HEK293 (cell line): ENCODE measurements at regions not wholly inside any gene's neighbourhood (a gene's known extent, or its start where the extent isn't known, plus 50 kb on each side); places are given as distances from the start of the nearest gene placed in this dataset.

Experiments
- CTCF ChIA-PET: fragments of 350-600 bp; formaldehyde crosslinking; extraction: SDS; loops from one replicate; lab custom pipeline; 2021; ENCODE audit warnings: antibody characterized with exemption; lab: Yijun Ruan, JAX
- POLR2A ChIA-PET: fragments of 300-600 bp; formaldehyde crosslinking; extraction: SDS; loops from one replicate; lab custom pipeline; 2020; ENCODE audit warnings: antibody characterized with exemption, inconsistent platforms; lab: Yijun Ruan, JAX
- H3K27ac ChIP-seq: fragments of 200-500 bp; sonication (Bioruptor generic); 2 replicates; pipeline ENCODE4 v1.5.1; 2014; ENCODE audit warnings: low read depth, low read length, control low read depth, inconsistent platforms; ENCODE audit errors: extremely low read depth
- H3K36me3 ChIP-seq, 2 experiments: fragments of 200-500 bp in 1 of 2; sonication (Bioruptor generic) in 1 of 2; 1 replicate in 1 of 2; 2 replicates in 1 of 2; pipeline ENCODE4 v1.5.1; 2014 to 2017; ENCODE audit warnings: inconsistent platforms in 2 of 2, low read length in 2 of 2; ENCODE audit not compliant: control insufficient read depth in 2 of 2, insufficient read depth in 1 of 2
- H3K4me1 ChIP-seq: fragments of 200-500 bp; sonication (Bioruptor generic); 2 replicates; pipeline ENCODE4 v1.5.1; 2014; ENCODE audit warnings: mild to moderate bottlenecking, low read length, inconsistent platforms; ENCODE audit not compliant: control insufficient read depth, insufficient read depth
- H3K4me3 ChIP-seq: 2 replicates; pipeline ENCODE4 v1.5.1; 2011; ENCODE audit warnings: low read depth, mild to moderate bottlenecking, control low read depth, low read length, moderate library complexity
- H3K9me3 ChIP-seq: fragments of 200-500 bp; sonication (Bioruptor generic); 2 replicates; pipeline ENCODE4 v1.5.1; 2014; ENCODE audit warnings: low read depth, low read length, inconsistent platforms; ENCODE audit not compliant: control insufficient read depth, insufficient read depth
- KLF1 ChIP-seq: fragments of 450-650 bp; formaldehyde crosslinking; IDR thresholded peaks from 2 replicates; pipeline ENCODE4 v1.5.1; 2016; ENCODE audit warnings: missing biosample characterization, missing genetic modification characterization
- KLF10 ChIP-seq: fragments of 450-650 bp; IDR thresholded peaks from 2 replicates; pipeline ENCODE4 v1.5.1; 2018; ENCODE audit warnings: missing biosample characterization, mild to moderate bottlenecking, missing genetic modification characterization
- OSR2 ChIP-seq: fragments of 450-650 bp; formaldehyde crosslinking; IDR thresholded peaks from 2 replicates; pipeline ENCODE4 v1.5.1; 2016; ENCODE audit warnings: missing biosample characterization, missing genetic modification characterization
- ZBTB8A ChIP-seq: fragments of 450-650 bp; formaldehyde crosslinking; IDR thresholded peaks from 2 replicates; pipeline ENCODE4 v1.5.1; 2016; ENCODE audit warnings: missing biosample characterization, missing genetic modification characterization
- ZNF112 ChIP-seq: fragments of 450-650 bp; formaldehyde crosslinking; IDR thresholded peaks from 2 replicates; pipeline ENCODE4 v1.5.0; 2017; ENCODE audit warnings: missing biosample characterization, missing genetic modification characterization
- ZNF274 ChIP-seq, 2 experiments: fragments of 200-500 bp in 1 of 2; fragments of 450-650 bp in 1 of 2; sonication (Bioruptor generic) in 1 of 2; formaldehyde crosslinking in 1 of 2; IDR thresholded peaks; 2 replicates each; pipeline versions ENCODE4 v1.5.1 to v1.6.1; 2014 to 2016; ENCODE audit warnings: borderline replicate concordance in 1 of 2, inconsistent platforms in 1 of 2, low read length in 1 of 2, missing biosample characterization in 1 of 2, missing genetic modification characterization in 1 of 2
- ZNF366 ChIP-seq: fragments of 450-650 bp; formaldehyde crosslinking; conservative IDR thresholded peaks from 2 replicates; pipeline ENCODE4 v1.5.1; 2016; ENCODE audit warnings: missing biosample characterization, missing genetic modification characterization
- ZNF391 ChIP-seq: fragments of 450-650 bp; formaldehyde crosslinking; IDR thresholded peaks from 2 replicates; pipeline ENCODE4 v1.5.1; 2016; ENCODE audit warnings: low read depth, missing biosample characterization, missing genetic modification characterization, borderline replicate concordance
- ZNF404 ChIP-seq: fragments of 450-650 bp; formaldehyde crosslinking; IDR thresholded peaks from 2 replicates; pipeline ENCODE4 v1.5.1; 2017; ENCODE audit warnings: missing biosample characterization, missing genetic modification characterization
- ZNF48 ChIP-seq: fragments of 450-650 bp; formaldehyde crosslinking; IDR thresholded peaks from 2 replicates; pipeline ENCODE4 v1.5.1; 2016; ENCODE audit warnings: missing biosample characterization, missing genetic modification characterization
- ZNF624 ChIP-seq: fragments of 450-650 bp; formaldehyde crosslinking; IDR thresholded peaks from 2 replicates; pipeline ENCODE4 v1.5.1; 2017; ENCODE audit warnings: missing biosample characterization, missing genetic modification characterization
- ZNF658 ChIP-seq: fragments of 450-650 bp; formaldehyde crosslinking; IDR thresholded peaks from 2 replicates; pipeline ENCODE4; 2016; ENCODE audit warnings: missing biosample characterization, missing genetic modification characterization
- ZNF768 ChIP-seq: fragments of 450-650 bp; formaldehyde crosslinking; IDR thresholded peaks from 2 replicates; pipeline ENCODE4 v1.5.1; 2018; ENCODE audit warnings: missing biosample characterization, mild to moderate bottlenecking, missing genetic modification characterization
- ZNF777 ChIP-seq: fragments of 450-650 bp; formaldehyde crosslinking; IDR thresholded peaks from 2 replicates; pipeline ENCODE4 v1.5.1; 2017; ENCODE audit warnings: missing biosample characterization, missing genetic modification characterization, borderline replicate concordance
- ZNF785 ChIP-seq: fragments of 450-650 bp; formaldehyde crosslinking; IDR thresholded peaks from 2 replicates; pipeline ENCODE4 v1.5.1; 2016; ENCODE audit warnings: missing biosample characterization, missing genetic modification characterization
- TF ChIP-seq, protein P1 (sequence below): fragments of 450-650 bp; formaldehyde crosslinking; IDR thresholded peaks from 2 replicates; pipeline ENCODE4 v1.5.1; 2016; ENCODE audit warnings: missing biosample characterization, missing genetic modification characterization, low read depth
- TF ChIP-seq, protein P2 (sequence below): fragments of 450-650 bp; formaldehyde crosslinking; IDR thresholded peaks from 2 replicates; pipeline ENCODE4 v1.5.1; 2016; ENCODE audit warnings: missing biosample characterization, missing genetic modification characterization
- TF ChIP-seq, protein P3 (sequence below): fragments of 450-650 bp; formaldehyde crosslinking; IDR thresholded peaks from 2 replicates; pipeline ENCODE4 v1.5.1; 2016; ENCODE audit warnings: missing biosample characterization, missing genetic modification characterization

DNA sequence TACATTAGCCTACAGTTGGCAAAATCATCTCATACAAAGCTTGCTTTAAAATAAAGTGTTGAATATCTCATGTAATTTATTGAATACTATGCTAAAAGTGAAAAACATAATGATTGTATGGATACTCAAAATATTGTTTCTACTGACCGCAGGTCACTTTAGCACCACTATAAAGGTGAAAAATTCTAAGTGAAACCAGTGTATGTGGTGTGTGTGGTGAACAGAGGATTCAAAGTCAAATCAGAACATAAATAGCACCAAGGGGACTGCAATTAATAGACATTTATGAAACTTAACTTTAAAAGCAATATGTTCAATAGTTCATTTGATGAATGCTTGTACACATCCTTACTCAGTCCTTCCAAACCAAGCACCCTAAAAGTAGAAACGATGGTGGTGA lies 145.8 kb downstream of the AKAIN1 start (continued):
- TF ChIP-seq KLF10 (tag by site-specific recombination) (no peak), ZNF112 (no peak), ZNF48 (tag by site-specific recombination) (no peak), ZNF391 (tag by site-specific recombination) (no peak), OSR2 (tag by site-specific recombination) (no peak), ZNF366 (tag by site-specific recombination) (no peak)
- TF ChIP-seq, protein P1, sequence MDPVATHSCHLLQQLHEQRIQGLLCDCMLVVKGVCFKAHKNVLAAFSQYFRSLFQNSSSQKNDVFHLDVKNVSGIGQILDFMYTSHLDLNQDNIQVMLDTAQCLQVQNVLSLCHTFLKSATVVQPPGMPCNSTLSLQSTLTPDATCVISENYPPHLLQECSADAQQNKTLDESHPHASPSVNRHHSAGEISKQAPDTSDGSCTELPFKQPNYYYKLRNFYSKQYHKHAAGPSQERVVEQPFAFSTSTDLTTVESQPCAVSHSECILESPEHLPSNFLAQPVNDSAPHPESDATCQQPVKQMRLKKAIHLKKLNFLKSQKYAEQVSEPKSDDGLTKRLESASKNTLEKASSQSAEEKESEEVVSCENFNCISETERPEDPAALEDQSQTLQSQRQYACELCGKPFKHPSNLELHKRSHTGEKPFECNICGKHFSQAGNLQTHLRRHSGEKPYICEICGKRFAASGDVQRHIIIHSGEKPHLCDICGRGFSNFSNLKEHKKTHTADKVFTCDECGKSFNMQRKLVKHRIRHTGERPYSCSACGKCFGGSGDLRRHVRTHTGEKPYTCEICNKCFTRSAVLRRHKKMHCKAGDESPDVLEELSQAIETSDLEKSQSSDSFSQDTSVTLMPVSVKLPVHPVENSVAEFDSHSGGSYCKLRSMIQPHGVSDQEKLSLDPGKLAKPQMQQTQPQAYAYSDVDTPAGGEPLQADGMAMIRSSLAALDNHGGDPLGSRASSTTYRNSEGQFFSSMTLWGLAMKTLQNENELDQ (tag by site-specific recombination): no peak

DNA sequence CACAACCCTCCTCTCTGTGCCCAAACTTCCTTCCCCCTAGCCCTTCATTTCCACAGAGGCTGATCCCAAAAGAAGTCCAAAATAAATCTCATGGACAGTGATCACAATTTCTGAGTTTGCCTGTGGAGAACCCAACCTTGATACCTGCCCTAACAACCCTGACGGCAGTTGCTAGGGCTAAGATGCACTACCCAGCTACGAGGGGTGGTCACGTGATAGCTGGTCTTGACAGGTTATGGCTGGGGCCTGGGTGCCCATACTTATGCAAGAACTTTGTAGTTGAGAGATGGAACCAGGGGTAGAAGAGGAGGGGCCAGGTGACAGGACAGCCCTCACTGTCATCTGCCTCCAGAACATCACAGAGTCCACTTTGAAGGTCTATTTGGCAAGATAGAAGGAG lies 147.9 kb downstream of the AKAIN1 start:
- no peaks in the 10 kb centered on the region for H3K9me3 ChIP-seq
- TF ChIP-seq ZNF274 (IDR thresholded peaks at IDR 0.05; ENCODE audit: low read length): no peak
- no peak for TF ChIP-seq ZNF274 (tag by site-specific recombination; IDR thresholded peaks at IDR 0.05; ENCODE audit: borderline replicate concordance)
- H3K27ac ChIP-seq: no peak overlapping the region
- ChIA-PET POLR2A (no interaction called here), CTCF (no interaction called here)
- H3K4me3 ChIP-seq: no peak overlapping the region
- no peaks in the 10 kb centered on the region for H3K36me3 ChIP-seq
- H3K4me1 ChIP-seq: no peaks in the 10 kb centered on the region

DNA sequence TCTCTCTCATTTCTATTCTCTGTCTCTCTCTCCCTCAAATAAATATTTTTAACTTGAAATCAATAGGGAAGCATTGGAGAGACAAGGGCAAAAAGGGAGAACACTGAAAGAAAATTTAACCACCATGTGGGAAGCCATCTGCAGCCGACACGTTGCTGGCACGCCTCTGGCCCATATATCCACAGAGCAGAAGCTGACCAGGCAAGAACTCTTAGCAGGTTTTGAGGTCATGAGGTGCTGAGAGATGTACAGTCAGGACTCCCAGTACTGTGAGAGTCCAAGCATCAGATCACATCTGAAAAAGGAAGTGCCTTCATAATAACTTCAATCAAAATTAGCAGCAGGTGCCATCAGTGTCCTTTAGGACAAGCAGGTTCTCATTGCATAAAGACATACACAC lies 156.6 kb downstream of the AKAIN1 start:
- TF ChIP-seq ZNF777 (tag by site-specific recombination) (no peak), ZNF785 (no peak), ZNF658 (tag by site-specific recombination) (no peak)
- CTCF ChIA-PET: no interaction called here
- no peaks in the 10 kb centered on the region for H3K4me1 ChIP-seq
- H3K9me3 ChIP-seq: no peaks in the 10 kb centered on the region
- POLR2A ChIA-PET: no interaction called here
- no peak overlapping the region for H3K4me3 ChIP-seq
- H3K36me3 ChIP-seq: no peaks in the 10 kb centered on the region
- H3K27ac ChIP-seq: no peak overlapping the region

DNA sequence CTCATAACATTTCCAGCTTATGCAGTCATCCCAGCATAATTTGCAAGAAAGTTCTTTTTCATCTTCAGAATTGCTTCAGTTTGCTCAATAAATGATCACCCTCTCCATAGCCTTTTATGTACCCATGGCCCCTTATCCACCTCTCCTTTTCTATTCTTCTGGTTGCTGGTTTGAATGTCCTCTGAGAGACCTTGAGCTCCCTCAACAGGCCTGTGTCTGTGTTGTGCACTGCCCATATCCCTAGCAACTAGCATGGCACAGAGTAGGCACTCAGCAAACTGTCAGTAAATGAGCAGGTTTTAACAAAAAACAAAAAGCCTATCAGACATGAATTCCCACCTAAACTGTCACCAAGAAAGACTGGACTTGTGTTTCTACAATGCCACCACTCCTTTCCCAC lies 160.5 kb downstream of the AKAIN1 start:
- H3K4me3 ChIP-seq: no peak overlapping the region
- POLR2A ChIA-PET: no interaction called here
- H3K4me1 ChIP-seq: no peaks in the 10 kb centered on the region
- no peaks in the 10 kb centered on the region for H3K9me3 ChIP-seq
- CTCF ChIA-PET: interaction anchor here (0.6 to 1.6 kb wide), 4 partner anchors 13 to 1499 kb away, joined by 3 to 4 read pairs (median 4); no protein-coding TSS in a partner anchor
- H3K27ac ChIP-seq: no peak overlapping the region
- TF ChIP-seq ZNF768 (no peak), KLF1 (tag by site-specific recombination) (no peak), ZNF624 (no peak), ZBTB8A (no peak), ZNF404 (tag by site-specific recombination) (no peak)
- TF ChIP-seq, protein P2, sequence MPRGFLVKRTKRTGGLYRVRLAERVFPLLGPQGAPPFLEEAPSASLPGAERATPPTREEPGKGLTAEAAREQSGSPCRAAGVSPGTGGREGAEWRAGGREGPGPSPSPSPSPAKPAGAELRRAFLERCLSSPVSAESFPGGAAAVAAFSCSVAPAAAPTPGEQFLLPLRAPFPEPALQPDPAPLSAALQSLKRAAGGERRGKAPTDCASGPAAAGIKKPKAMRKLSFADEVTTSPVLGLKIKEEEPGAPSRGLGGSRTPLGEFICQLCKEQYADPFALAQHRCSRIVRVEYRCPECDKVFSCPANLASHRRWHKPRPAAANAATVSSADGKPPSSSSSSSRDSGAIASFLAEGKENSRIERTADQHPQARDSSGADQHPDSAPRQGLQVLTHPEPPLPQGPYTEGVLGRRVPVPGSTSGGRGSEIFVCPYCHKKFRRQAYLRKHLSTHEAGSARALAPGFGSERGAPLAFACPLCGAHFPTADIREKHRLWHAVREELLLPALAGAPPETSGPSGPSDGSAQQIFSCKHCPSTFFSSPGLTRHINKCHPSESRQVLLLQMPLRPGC (tag by site-specific recombination): no peak
- TF ChIP-seq, protein P3, sequence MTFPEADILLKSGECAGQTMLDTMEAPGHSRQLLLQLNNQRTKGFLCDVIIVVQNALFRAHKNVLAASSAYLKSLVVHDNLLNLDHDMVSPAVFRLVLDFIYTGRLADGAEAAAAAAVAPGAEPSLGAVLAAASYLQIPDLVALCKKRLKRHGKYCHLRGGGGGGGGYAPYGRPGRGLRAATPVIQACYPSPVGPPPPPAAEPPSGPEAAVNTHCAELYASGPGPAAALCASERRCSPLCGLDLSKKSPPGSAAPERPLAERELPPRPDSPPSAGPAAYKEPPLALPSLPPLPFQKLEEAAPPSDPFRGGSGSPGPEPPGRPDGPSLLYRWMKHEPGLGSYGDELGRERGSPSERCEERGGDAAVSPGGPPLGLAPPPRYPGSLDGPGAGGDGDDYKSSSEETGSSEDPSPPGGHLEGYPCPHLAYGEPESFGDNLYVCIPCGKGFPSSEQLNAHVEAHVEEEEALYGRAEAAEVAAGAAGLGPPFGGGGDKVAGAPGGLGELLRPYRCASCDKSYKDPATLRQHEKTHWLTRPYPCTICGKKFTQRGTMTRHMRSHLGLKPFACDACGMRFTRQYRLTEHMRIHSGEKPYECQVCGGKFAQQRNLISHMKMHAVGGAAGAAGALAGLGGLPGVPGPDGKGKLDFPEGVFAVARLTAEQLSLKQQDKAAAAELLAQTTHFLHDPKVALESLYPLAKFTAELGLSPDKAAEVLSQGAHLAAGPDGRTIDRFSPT (tag by site-specific recombination): no peak
- no peaks in the 10 kb centered on the region for H3K36me3 ChIP-seq
